ENCODE measurements at regions not wholly inside any gene's neighbourhood (a gene's known extent, or its start where the extent isn't known, plus 50 kb on each side); places are given as distances from the start of the nearest gene placed in this dataset.

GRCh38 chr16:85436207-85436606 is 176.9 kb upstream of the GSE1 start:
- no peak for TF ChIP-seq MYC (CRISPR knock-in tag; IDR thresholded peaks at IDR 0.05; ENCODE audit: borderline replicate concordance)
- TF ChIP-seq CREB1 (IDR thresholded peaks at IDR 0.05), result no peak
- TF ChIP-seq CREB1 (CRISPR knock-in tag; IDR thresholded peaks at IDR 0.05), result no peak
- no peak for TF ChIP-seq ZNF660 (CRISPR knock-in tag; IDR thresholded peaks at IDR 0.05; ENCODE audit: borderline replicate concordance, low read depth)
- TF ChIP-seq GTF2F1 (IDR thresholded peaks at IDR 0.05; ENCODE audit: low read length), result no peak
